ENCODE measurements at regions not wholly inside any gene's neighbourhood (a gene's known extent, or its start where the extent isn't known, plus 50 kb on each side); places are given as distances from the start of the nearest gene placed in this dataset.

- TF ChIP-seq EP300 (IDR thresholded peaks at IDR 0.05) (no peak), POLR2A (IDR thresholded peaks at IDR 0.05) (no peak)
Measured at GRCh38 chr17:31744511-31744951, 114.5 kb downstream of the COPRS start.
